Neuron (in vitro differentiated cells): ENCODE measurements at regions not wholly inside any gene's neighbourhood (a gene's known extent, or its start where the extent isn't known, plus 50 kb on each side); places are given as distances from the start of the nearest gene placed in this dataset.

Source experiments
- H2AFZ ChIP-seq: one replicate; pipeline ENCODE4 v1.6.1; 2013; ENCODE audit warnings: low read depth, mild to moderate bottlenecking, inconsistent platforms, low read length, moderate library complexity
- H3K27me3 ChIP-seq: one replicate; pipeline ENCODE4 v1.6.1; 2013; ENCODE audit warnings: low read length; ENCODE audit not compliant: insufficient read depth
- H3K36me3 ChIP-seq: one replicate; pipeline ENCODE4 v1.6.1; 2013; ENCODE audit warnings: low read length; ENCODE audit not compliant: insufficient read depth
- H3K4me1 ChIP-seq: one replicate; pipeline ENCODE4 v1.6.1; 2013; ENCODE audit warnings: low read length; ENCODE audit not compliant: insufficient read depth
- H3K4me3 ChIP-seq: 2 replicates; pipeline ENCODE4 v1.5.1; 2013; ENCODE audit warnings: mild to moderate bottlenecking, low read length, moderate library complexity
- H3K9me3 ChIP-seq: one replicate; pipeline ENCODE4 v1.6.1; 2013; ENCODE audit warnings: low read length

- H3K4me1 ChIP-seq, result no peaks in the 10 kb centered on the region
- no peak overlapping the region for H3K4me3 ChIP-seq
These were observed 234.0 kb upstream of the TBX3 start for GRCh38 chr12:114917953-114918352.

DNA sequence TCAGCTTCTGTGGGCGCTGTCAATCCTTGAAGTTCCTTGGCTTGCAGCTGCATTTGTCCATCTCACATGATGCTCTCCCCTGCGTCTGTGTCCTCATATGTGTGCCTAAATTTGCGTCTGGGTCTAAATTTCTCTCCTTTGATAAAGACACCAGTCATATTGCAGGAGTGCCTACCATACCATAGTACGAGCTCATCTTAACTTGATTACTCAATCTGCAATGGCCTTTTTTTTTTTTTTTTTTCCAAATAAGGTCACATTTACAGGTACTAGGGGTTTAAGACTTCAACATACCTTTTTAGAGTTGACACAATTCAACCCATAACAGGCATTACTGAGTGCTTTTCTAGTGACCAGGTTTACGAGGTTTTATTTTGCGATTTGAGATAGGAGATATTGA, 233.3 kb upstream of the TBX3 start:
- H2AFZ ChIP-seq, result no peak overlapping the region
- no peak overlapping the region for H3K4me3 ChIP-seq
- no peaks in the 10 kb centered on the region for H3K9me3 ChIP-seq
- no peaks in the 10 kb centered on the region for H3K36me3 ChIP-seq
- no peaks in the 10 kb centered on the region for H3K4me1 ChIP-seq
- peaks cover 5% of the 10 kb centered on the region for H3K27me3 ChIP-seq

More at GRCh38 chr12:114917953-114918352, 234.0 kb upstream of the TBX3 start:
- Histone ChIP-seq H3K36me3 (no peaks in the 10 kb centered on the region), H3K9me3 (no peaks in the 10 kb centered on the region), H2AFZ (no peak overlapping the region), H3K27me3 (peaks cover 5% of the 10 kb centered on the region)

GRCh38 chr12:114916541-114916940, 232.6 kb upstream of the TBX3 start:
- Histone ChIP-seq H3K27me3 (peaks cover 5% of the 10 kb centered on the region), H3K36me3 (no peaks in the 10 kb centered on the region), H3K4me3 (no peak overlapping the region), H2AFZ (no peak overlapping the region), H3K4me1 (no peaks in the 10 kb centered on the region), H3K9me3 (no peaks in the 10 kb centered on the region)

- peaks cover 5% of the 10 kb centered on the region for H3K27me3 ChIP-seq
- no peaks in the 10 kb centered on the region for H3K36me3 ChIP-seq
- no peak overlapping the region for H3K4me3 ChIP-seq
- no peaks in the 10 kb centered on the region for H3K9me3 ChIP-seq
- no peaks in the 10 kb centered on the region for H3K4me1 ChIP-seq
- no peak overlapping the region for H2AFZ ChIP-seq
These were observed 232.1 kb upstream of the TBX3 start for GRCh38 chr12:114916124-114916523.

- peaks cover 5% of the 10 kb centered on the region for H3K27me3 ChIP-seq
- no peaks in the 10 kb centered on the region for H3K36me3 ChIP-seq
- no peaks in the 10 kb centered on the region for H3K9me3 ChIP-seq
- H2AFZ ChIP-seq, result no peak overlapping the region
- no peaks in the 10 kb centered on the region for H3K4me1 ChIP-seq
- H3K4me3 ChIP-seq, result no peak overlapping the region
These were observed 230.2 kb upstream of the TBX3 start for GRCh38 chr12:114913871-114914801.

DNA sequence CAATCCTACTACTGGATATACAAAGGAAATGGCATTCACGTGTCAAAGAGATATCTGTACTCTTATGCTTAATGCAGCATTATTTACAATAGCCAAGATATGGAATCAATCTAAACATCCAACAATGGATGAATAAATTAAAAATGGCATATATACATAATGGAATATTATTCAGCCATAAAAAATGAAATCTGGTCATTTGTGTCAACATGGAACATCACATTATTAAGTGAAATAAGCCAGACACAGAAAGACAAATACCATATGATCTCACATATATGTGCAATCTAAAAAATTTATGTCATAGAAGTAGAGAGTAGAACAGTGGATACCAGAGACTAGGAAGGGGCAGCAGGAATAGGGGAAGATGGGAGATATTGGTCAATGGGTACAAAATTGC, 228.8 kb upstream of the TBX3 start:
- Histone ChIP-seq H3K9me3 (no peaks in the 10 kb centered on the region), H3K36me3 (no peaks in the 10 kb centered on the region), H3K27me3 (peaks cover 5% of the 10 kb centered on the region), H3K4me1 (no peaks in the 10 kb centered on the region), H2AFZ (no peak overlapping the region), H3K4me3 (no peak overlapping the region)

DNA sequence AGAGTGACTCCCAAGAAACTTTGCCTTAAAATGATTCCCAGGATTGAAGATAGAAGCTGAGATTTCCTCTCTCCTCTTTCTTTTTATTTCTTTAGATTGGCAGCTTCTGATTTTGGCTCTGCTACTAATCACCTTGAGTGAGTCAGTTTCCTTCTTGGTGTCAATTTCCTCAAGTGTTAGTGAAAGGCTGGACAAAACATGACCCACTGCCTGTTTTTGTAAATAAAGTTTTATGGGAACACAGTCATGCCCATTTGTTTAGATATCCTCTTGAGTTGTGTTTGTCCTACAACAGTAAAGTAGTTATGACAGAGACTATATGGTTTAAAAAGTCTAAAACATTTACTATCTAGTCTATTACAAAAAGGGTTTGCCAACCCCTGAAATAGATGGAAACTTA, 227.2 kb upstream of the TBX3 start:
- Histone ChIP-seq H3K4me3 (no peak overlapping the region), H2AFZ (no peak overlapping the region), H3K9me3 (no peaks in the 10 kb centered on the region), H3K27me3 (peaks cover 3% of the 10 kb centered on the region), H3K36me3 (no peaks in the 10 kb centered on the region), H3K4me1 (no peaks in the 10 kb centered on the region)

GRCh38 chr12:114904254-114905003, 220.5 kb upstream of the TBX3 start:
- H3K27me3 ChIP-seq, result no peaks in the 10 kb centered on the region
- no peaks in the 10 kb centered on the region for H3K4me1 ChIP-seq
- no peak overlapping the region for H2AFZ ChIP-seq
- H3K4me3 ChIP-seq, result no peak overlapping the region
- no peaks in the 10 kb centered on the region for H3K9me3 ChIP-seq
- H3K36me3 ChIP-seq, result no peaks in the 10 kb centered on the region

DNA sequence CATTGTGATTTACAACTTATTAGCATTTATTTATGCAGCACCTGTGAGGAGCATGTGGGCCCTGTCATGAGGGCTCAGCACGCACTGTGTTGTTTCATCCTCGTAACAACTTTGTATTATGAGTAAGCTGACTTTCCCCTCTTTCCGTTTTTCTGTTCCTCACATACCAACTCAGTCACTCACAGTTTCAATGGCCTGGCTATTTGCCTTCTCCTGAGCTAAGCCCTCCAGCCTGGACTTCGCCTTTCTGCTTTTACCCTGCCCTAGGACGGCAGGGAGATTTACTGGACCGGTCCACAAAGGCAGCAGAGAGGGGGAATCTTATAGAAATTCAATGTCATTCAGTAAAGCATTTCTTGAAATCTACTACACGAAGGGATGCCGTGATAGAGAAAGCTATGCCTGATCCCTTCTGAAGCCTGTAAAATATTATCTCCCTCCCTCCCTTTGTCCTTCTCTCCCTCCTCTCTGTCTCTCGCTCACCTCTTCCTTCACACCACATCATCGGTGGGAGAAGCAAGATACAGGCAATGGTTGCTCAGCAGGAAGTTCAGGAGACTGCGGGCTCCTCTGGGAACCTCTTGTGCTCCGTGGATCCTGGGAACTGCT, 219.2 kb upstream of the TBX3 start:
- no peaks in the 10 kb centered on the region for H3K4me1 ChIP-seq
- H3K4me3 ChIP-seq, result no peak overlapping the region
- H3K27me3 ChIP-seq, result no peaks in the 10 kb centered on the region
- H3K36me3 ChIP-seq, result no peaks in the 10 kb centered on the region
- no peak overlapping the region for H2AFZ ChIP-seq
- no peaks in the 10 kb centered on the region for H3K9me3 ChIP-seq

- H3K36me3 ChIP-seq, result no peaks in the 10 kb centered on the region
- H3K4me3 ChIP-seq, result no peak overlapping the region
- H3K4me1 ChIP-seq, result no peaks in the 10 kb centered on the region
- no peak overlapping the region for H2AFZ ChIP-seq
- H3K9me3 ChIP-seq, result no peaks in the 10 kb centered on the region
- no peaks in the 10 kb centered on the region for H3K27me3 ChIP-seq
These were observed 218.7 kb upstream of the TBX3 start for GRCh38 chr12:114902665-114903064.

DNA sequence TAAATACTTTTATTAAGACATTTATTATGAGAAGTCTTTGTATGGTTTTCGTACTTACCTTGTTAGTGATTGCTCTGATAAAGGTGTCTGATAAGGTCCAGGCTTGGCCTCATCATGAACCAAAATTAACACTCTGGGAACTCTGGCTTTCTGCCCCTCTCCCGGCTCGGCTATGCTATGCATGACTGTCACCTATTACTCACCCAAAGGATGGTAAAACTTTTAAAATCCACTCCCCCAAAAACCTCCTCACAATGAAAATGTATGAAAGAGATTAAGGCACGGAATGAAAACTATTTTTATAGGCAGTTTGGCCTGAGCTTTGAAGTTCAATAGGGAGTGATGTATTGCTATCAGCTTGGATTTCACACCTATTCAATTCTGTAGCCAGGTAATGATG, 217.3 kb upstream of the TBX3 start:
- Histone ChIP-seq H2AFZ (no peak overlapping the region), H3K9me3 (no peaks in the 10 kb centered on the region), H3K4me1 (no peaks in the 10 kb centered on the region), H3K36me3 (no peaks in the 10 kb centered on the region), H3K4me3 (no peak overlapping the region), H3K27me3 (no peaks in the 10 kb centered on the region)

- Histone ChIP-seq H3K4me1 (no peaks in the 10 kb centered on the region), H3K4me3 (no peak overlapping the region), H3K27me3 (no peaks in the 10 kb centered on the region), H3K9me3 (no peaks in the 10 kb centered on the region), H2AFZ (no peak overlapping the region), H3K36me3 (no peaks in the 10 kb centered on the region)
These were observed 214.2 kb upstream of the TBX3 start for GRCh38 chr12:114898159-114898558.

- H3K36me3 ChIP-seq, result no peaks in the 10 kb centered on the region
- no peak overlapping the region for H2AFZ ChIP-seq
- no peaks in the 10 kb centered on the region for H3K27me3 ChIP-seq
- no peak overlapping the region for H3K4me3 ChIP-seq
- no peaks in the 10 kb centered on the region for H3K4me1 ChIP-seq
- H3K9me3 ChIP-seq, result no peaks in the 10 kb centered on the region
These were observed 211.9 kb upstream of the TBX3 start for GRCh38 chr12:114895827-114896226.
